A549 (cell line): ENCODE measurements at regions not wholly inside any gene's neighbourhood (a gene's known extent, or its start where the extent isn't known, plus 50 kb on each side); places are given as distances from the start of the nearest gene placed in this dataset.

Source experiments
- ATAC-seq, 2 experiments: fragments of 200-7000 bp in 1 of 2; fragments of >200 bp in 1 of 2; cut with Nextera tagmentation in 1 of 2; cut with Tn5 transposase in 1 of 2; 3 replicates each; pipeline versions ENCODE4 v1.8.0 to v1.9.1; 2018 to 2020; ENCODE audit warnings: mild to moderate bottlenecking in 1 of 2, moderate library complexity in 1 of 2
- CTCF ChIA-PET: fragments of 300-600 bp; sonication (Branson Sonifier 250); formaldehyde crosslinking; extraction: SDS; loops from one replicate; lab custom pipeline; 2021; ENCODE audit warnings: antibody characterized with exemption, inconsistent platforms; lab: Yijun Ruan, JAX
- POLR2A ChIA-PET: fragments of 350-600 bp; formaldehyde crosslinking; extraction: SDS; loops from one replicate; lab custom pipeline; 2021; ENCODE audit warnings: antibody characterized with exemption, inconsistent platforms; lab: Yijun Ruan, JAX
- DNase-seq, 2 experiments: peaks; one replicate each; pipeline versions ENCODE4 v3.0.0 to v3.0.0-alpha.2; 2011 to 2016; ENCODE audit warnings: low read depth in 1 of 2, low spot score in 1 of 2
- FAIRE-seq: peaks from 2 replicates; lab custom pipeline; 2011; peaks lifted over from hg19 to GRCh38; lab: Jason Lieb, UNC
- H3K27ac ChIP-seq, 2 experiments: fragments of >200 bp; sonication (Bioruptor Twin); formaldehyde crosslinking; 3 replicates each; pipeline ENCODE4 v1.5.1; 2016 to 2017
- H3K4me1 ChIP-seq: fragments of >200 bp; sonication (Bioruptor Twin); formaldehyde crosslinking; 3 replicates; pipeline ENCODE4 v1.6.1; 2016
- H3K4me2 ChIP-seq: fragments of >200 bp; sonication (Bioruptor Twin); formaldehyde crosslinking; 3 replicates; pipeline ENCODE4 v1.6.1; 2016
- H3K4me3 ChIP-seq: fragments of >200 bp; sonication (Bioruptor Twin); formaldehyde crosslinking; 3 replicates; pipeline ENCODE4 v1.5.1; 2016
- H3K9me3 ChIP-seq: fragments of >200 bp; sonication (Bioruptor Twin); formaldehyde crosslinking; 3 replicates; pipeline ENCODE4 v1.6.1; 2016
- BHLHE40 ChIP-seq: IDR thresholded peaks from 2 replicates; pipeline ENCODE4 v1.6.1; 2012; ENCODE audit warnings: low read depth, low read length, inconsistent platforms
- CBX2 ChIP-seq: fragments of 200-600 bp; sonication (generic); IDR thresholded peaks from 2 replicates; pipeline ENCODE4 v1.6.1; 2016; ENCODE audit warnings: low read depth, mild to moderate bottlenecking, borderline replicate concordance
- ELK1 ChIP-seq: fragments of 150-350 bp; IDR thresholded peaks from 2 replicates; pipeline ENCODE4 v1.6.1; 2014; ENCODE audit warnings: low read depth, mild to moderate bottlenecking, low read length
- GATA3 ChIP-seq: IDR thresholded peaks from 2 replicates; pipeline ENCODE4 v1.6.1; 2012; ENCODE audit warnings: borderline replicate concordance
- HEYL ChIP-seq: fragments of 250-450 bp; sonication (Bioruptor Pico); IDR thresholded peaks from 2 replicates; pipeline ENCODE4 v1.8.0; 2021; ENCODE audit warnings: mild to moderate bottlenecking, moderate library complexity
- HMGXB4 ChIP-seq: fragments of 250-450 bp; sonication (Bioruptor Pico); IDR thresholded peaks from 2 replicates; pipeline ENCODE4 v1.5.0; 2021; ENCODE audit warnings: mild to moderate bottlenecking, moderate library complexity, borderline replicate concordance
- HOXA7 ChIP-seq: fragments of 250-450 bp; sonication (Bioruptor Pico); IDR thresholded peaks from 2 replicates; pipeline ENCODE4 v1.5.0; 2020; ENCODE audit warnings: mild to moderate bottlenecking, moderate library complexity
- HOXB13 ChIP-seq: fragments of 250-450 bp; sonication (Bioruptor Pico); IDR thresholded peaks from 2 replicates; pipeline ENCODE4 v1.5.0; 2020; ENCODE audit warnings: low read depth, mild to moderate bottlenecking, moderate library complexity
- JUN ChIP-seq, 2 experiments: fragments of >200 bp; sonication (Bioruptor Twin); formaldehyde crosslinking; IDR thresholded peaks; 2 replicates in 1 of 2; 3 replicates in 1 of 2; pipeline ENCODE4 v1.6.1; 2016 to 2017
- KDM1A ChIP-seq: fragments of 200-600 bp; sonication (generic); IDR thresholded peaks from 2 replicates; pipeline ENCODE4 v1.6.1; 2016; ENCODE audit warnings: low read depth, mild to moderate bottlenecking
- KDM5A ChIP-seq: fragments of 200-600 bp; sonication (generic); IDR thresholded peaks from 2 replicates; pipeline ENCODE4 v1.6.1; 2016; ENCODE audit warnings: antibody characterized with exemption, mild to moderate bottlenecking
- MAFK ChIP-seq: fragments of 450-650 bp; IDR thresholded peaks from 2 replicates; pipeline ENCODE4 v1.6.1; 2014; ENCODE audit not compliant: partially characterized antibody
- MAX ChIP-seq: IDR thresholded peaks from 2 replicates; pipeline ENCODE4 v1.6.1; 2012
- MYC ChIP-seq: IDR thresholded peaks from 2 replicates; pipeline ENCODE4 v1.6.1; 2012; ENCODE audit warnings: mild to moderate bottlenecking, inconsistent platforms, low read length, improper control_type of control experiment, borderline replicate concordance
- PHF8 ChIP-seq: fragments of 200-600 bp; sonication (generic); IDR thresholded peaks from 2 replicates; pipeline ENCODE4 v1.6.1; 2016; ENCODE audit warnings: low read depth, mild to moderate bottlenecking, antibody characterized with exemption, moderate library complexity, borderline replicate concordance
- POLR2A ChIP-seq: IDR thresholded peaks from 2 replicates; pipeline ENCODE4 v1.6.1; 2012; ENCODE audit warnings: mild to moderate bottlenecking, low read length
- POLR2AphosphoS2 ChIP-seq: conservative IDR thresholded peaks from 2 replicates; pipeline ENCODE4 v1.6.1; 2012; ENCODE audit warnings: low read length, improper control_type of control experiment, inconsistent platforms
- RARB ChIP-seq: fragments of 250-450 bp; sonication (Bioruptor Pico); IDR thresholded peaks from 2 replicates; pipeline ENCODE4 v1.8.0; 2021; ENCODE audit warnings: mild to moderate bottlenecking, moderate library complexity
- RCOR1 ChIP-seq: fragments of 150-350 bp; IDR thresholded peaks from 2 replicates; pipeline ENCODE4 v1.6.1; 2014; ENCODE audit warnings: antibody characterized with exemption, low read length, low read depth
- RFX5 ChIP-seq: fragments of 450-650 bp; IDR thresholded peaks from 2 replicates; pipeline ENCODE4 v1.7.1; 2014; ENCODE audit warnings: antibody characterized with exemption, mild to moderate bottlenecking, moderate library complexity
- TP53 ChIP-seq: fragments of 250-450 bp; sonication (Bioruptor Pico); IDR thresholded peaks from 2 replicates; pipeline ENCODE4 v1.5.0; 2021; ENCODE audit warnings: mild to moderate bottlenecking, moderate library complexity
- ZC3H11A ChIP-seq: fragments of 450-650 bp; IDR thresholded peaks from 2 replicates; pipeline ENCODE4 v1.6.1; 2014; ENCODE audit warnings: antibody characterized with exemption, mild to moderate bottlenecking
- ZNF302 ChIP-seq: fragments of 250-450 bp; sonication (Bioruptor Pico); IDR thresholded peaks from 2 replicates; pipeline ENCODE4 v1.9.0; 2021; ENCODE audit warnings: inconsistent platforms, mild to moderate bottlenecking, moderate library complexity
- WGBS: methylation state at CpG from one replicate; pipeline ENCODE4 v1.1.6; 2017; ENCODE audit errors: missing lambda C conversion rate; 5-methylcytosine and 5-hydroxymethylcytosine counted together
- TF ChIP-seq, protein P1 (sequence below): fragments of 250-450 bp; sonication (Bioruptor Pico); IDR thresholded peaks from 2 replicates; pipeline ENCODE4 v1.5.0; 2020; ENCODE audit warnings: low read depth, mild to moderate bottlenecking, moderate library complexity
- TF ChIP-seq, protein P2 (sequence below): fragments of 450-650 bp; IDR thresholded peaks from 2 replicates; pipeline ENCODE4 v1.6.1; 2014; ENCODE audit warnings: antibody characterized with exemption
- TF ChIP-seq, protein P3 (sequence below): fragments of >200 bp; sonication (Bioruptor Twin); formaldehyde crosslinking; IDR thresholded peaks from 3 replicates; pipeline ENCODE4 v1.6.1; 2016

DNA sequence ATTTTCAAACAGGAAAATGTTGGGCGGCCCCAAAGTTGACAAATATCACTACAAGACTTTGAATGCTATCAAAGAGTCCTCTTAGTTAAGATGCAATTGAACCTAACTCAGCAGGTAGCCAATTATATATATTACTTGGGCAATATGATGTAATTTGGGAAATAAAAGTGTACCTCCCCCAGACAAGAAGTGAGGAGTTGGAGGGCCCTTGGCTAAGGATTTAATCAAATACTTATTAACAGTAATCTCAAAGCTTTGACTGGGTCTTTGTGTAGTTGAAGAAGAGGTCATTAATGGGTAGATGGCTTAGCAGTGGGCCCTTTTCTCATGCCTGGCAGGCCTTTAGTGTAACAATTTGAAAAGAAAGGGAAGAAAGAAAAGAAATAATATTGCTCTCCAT lies 599.0 kb downstream of the CSNK1G3 start (continued):
- no peak for TF ChIP-seq HMGXB4 (CRISPR knock-in tag)
- TF ChIP-seq, protein P1, sequence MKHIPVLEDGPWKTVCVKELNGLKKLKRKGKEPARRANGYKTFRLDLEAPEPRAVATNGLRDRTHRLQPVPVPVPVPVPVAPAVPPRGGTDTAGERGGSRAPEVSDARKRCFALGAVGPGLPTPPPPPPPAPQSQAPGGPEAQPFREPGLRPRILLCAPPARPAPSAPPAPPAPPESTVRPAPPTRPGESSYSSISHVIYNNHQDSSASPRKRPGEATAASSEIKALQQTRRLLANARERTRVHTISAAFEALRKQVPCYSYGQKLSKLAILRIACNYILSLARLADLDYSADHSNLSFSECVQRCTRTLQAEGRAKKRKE (CRISPR knock-in tag), result no peak

GRCh38 chr5:124105326-124105725 lies 593.3 kb downstream of the CSNK1G3 start:
- WGBS, result 57% methylated on average over 2 of the region's 2 CpGs
- ATAC-seq (no peak), FAIRE-seq (no peak), DNase-seq (no peak)
- ChIA-PET CTCF (no interaction called here), POLR2A (no interaction called here)
- Histone ChIP-seq H3K27ac (no peak overlapping the region), H3K9me3 (no peaks in the 10 kb centered on the region), H3K4me3 (no peak overlapping the region), H3K4me2 (no peak overlapping the region), H3K4me1 (no peaks in the 10 kb centered on the region)
- TF ChIP-seq GATA3, result no peak
- TF ChIP-seq KDM1A, result no peak
- no peak for TF ChIP-seq JUN (IDR thresholded peaks at IDR 0.05)
- TF ChIP-seq PHF8, result no peak
- no peak for TF ChIP-seq POLR2A
- no peak for TF ChIP-seq MAX
- TF ChIP-seq POLR2AphosphoS2, result no peak
- no peak for TF ChIP-seq RCOR1
- no peak for TF ChIP-seq RFX5

DNA sequence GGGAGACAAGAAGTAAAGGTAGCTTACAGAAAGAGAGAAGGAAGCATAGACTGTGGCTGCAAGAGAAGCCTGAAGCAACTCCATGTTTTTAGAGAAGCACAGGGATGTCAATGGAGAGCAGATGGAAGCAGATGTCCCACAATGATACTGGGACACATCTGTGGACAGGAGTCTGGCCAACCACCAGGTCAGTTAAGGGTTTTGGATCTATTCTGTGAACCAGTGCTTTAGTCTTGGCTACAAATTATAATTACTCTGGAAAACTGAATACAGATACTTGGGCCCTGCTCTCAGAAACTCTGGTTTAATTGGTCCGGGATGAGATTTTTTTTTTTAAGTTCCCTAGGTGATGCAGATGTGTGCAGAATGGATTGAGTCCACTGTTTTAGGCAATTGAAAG lies 592.8 kb downstream of the CSNK1G3 start:
- Histone ChIP-seq H3K27ac (no peak overlapping the region), H3K4me1 (no peaks in the 10 kb centered on the region), H3K4me3 (no peak overlapping the region), H3K4me2 (no peak overlapping the region)
- WGBS, result 77% methylated on average over 1 of the region's 1 CpG
- FAIRE-seq, result no peak
- no peak for ATAC-seq
- POLR2A ChIA-PET, result no interaction called here
- no peak for DNase-seq
- CTCF ChIA-PET, result no interaction called here
- TF ChIP-seq MYC (no peak), ZNF302 (no peak), ZC3H11A (no peak), MAFK (no peak), HOXB13 (no peak)
- TF ChIP-seq, protein P2, sequence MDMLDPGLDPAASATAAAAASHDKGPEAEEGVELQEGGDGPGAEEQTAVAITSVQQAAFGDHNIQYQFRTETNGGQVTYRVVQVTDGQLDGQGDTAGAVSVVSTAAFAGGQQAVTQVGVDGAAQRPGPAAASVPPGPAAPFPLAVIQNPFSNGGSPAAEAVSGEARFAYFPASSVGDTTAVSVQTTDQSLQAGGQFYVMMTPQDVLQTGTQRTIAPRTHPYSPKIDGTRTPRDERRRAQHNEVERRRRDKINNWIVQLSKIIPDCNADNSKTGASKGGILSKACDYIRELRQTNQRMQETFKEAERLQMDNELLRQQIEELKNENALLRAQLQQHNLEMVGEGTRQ, result no peak
- TF ChIP-seq, all 56 proteins: peak for 0
- no peaks in the 10 kb centered on the region for H3K9me3 ChIP-seq

DNA sequence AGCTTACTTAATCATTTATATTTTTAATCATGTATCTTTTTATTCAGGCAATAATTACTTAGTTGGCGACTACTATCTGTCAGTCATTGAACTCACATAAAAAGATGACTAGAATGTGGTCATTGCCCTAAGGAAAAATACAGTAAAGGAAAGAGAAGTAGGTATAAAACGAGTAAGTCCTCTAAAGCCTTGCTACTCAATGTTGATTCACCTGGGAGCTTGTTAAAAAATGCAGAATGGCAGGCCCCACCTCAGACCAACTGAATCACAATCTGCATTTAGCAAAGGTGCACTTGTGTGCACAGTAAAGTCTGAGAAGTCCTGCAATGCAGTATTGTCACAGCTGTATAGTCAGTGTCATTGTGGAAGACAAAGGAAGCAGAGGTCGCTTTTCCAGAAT lies 592.4 kb downstream of the CSNK1G3 start:
- Histone ChIP-seq H3K4me1 (no peaks in the 10 kb centered on the region), H3K4me2 (no peak overlapping the region), H3K4me3 (no peak overlapping the region), H3K27ac (no peak overlapping the region), H3K9me3 (no peaks in the 10 kb centered on the region)
- ATAC-seq (no peak), FAIRE-seq (no peak), DNase-seq (no peak)
- WGBS, result 36% methylated on average over 3 of the region's 3 CpGs
- POLR2A ChIA-PET, result no interaction called here
- CTCF ChIA-PET, result no interaction called here
- TF ChIP-seq HOXA7 (CRISPR knock-in tag) (no peak), KDM1A (no peak), CBX2 (no peak), TP53 (CRISPR knock-in tag) (no peak), ELK1 (no peak), KDM5A (no peak), HEYL (CRISPR knock-in tag) (no peak), BHLHE40 (no peak), GATA3 (no peak), HOXB13 (no peak), RARB (no peak)
- TF ChIP-seq, protein P3, sequence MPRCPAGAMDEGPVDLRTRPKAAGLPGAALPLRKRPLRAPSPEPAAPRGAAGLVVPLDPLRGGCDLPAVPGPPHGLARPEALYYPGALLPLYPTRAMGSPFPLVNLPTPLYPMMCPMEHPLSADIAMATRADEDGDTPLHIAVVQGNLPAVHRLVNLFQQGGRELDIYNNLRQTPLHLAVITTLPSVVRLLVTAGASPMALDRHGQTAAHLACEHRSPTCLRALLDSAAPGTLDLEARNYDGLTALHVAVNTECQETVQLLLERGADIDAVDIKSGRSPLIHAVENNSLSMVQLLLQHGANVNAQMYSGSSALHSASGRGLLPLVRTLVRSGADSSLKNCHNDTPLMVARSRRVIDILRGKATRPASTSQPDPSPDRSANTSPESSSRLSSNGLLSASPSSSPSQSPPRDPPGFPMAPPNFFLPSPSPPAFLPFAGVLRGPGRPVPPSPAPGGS, result no peak
